Dedifferentiated amniotic fluid mesenchymal stem cell (primary cell): ENCODE measurements at regions not wholly inside any gene's neighbourhood (a gene's known extent, or its start where the extent isn't known, plus 50 kb on each side); places are given as distances from the start of the nearest gene placed in this dataset.

Source experiments
- DNase-seq: peaks from one replicate; pipeline ENCODE4 v3.0.0-alpha.2; 2016; ENCODE audit errors: extremely low spot score

- DNase-seq = peak; percentile 87
Measured at GRCh38 chr2:23286758-23287704, 97.9 kb upstream of the KLHL29 start.

- no peak for DNase-seq
Measured at GRCh38 chr2:23289671-23290070, 95.3 kb upstream of the KLHL29 start.

GRCh38 chr2:23291239-23291638 lies 93.7 kb upstream of the KLHL29 start:
- no peak for DNase-seq

GRCh38 chr2:23292024-23292423 lies 93.0 kb upstream of the KLHL29 start:
- DNase-seq = no peak

- DNase-seq = no peak
Measured at GRCh38 chr2:23293063-23293462, 91.9 kb upstream of the KLHL29 start.

- no peak for DNase-seq
Measured at GRCh38 chr2:23293731-23294130, 91.2 kb upstream of the KLHL29 start.

GRCh38 chr2:23294238-23294637 lies 90.7 kb upstream of the KLHL29 start:
- no peak for DNase-seq

GRCh38 chr2:23296691-23297090 lies 88.3 kb upstream of the KLHL29 start:
- no peak for DNase-seq

- no peak for DNase-seq
Measured at GRCh38 chr2:23297112-23297511, 87.9 kb upstream of the KLHL29 start.

GRCh38 chr2:23298551-23298950 lies 86.4 kb upstream of the KLHL29 start:
- DNase-seq = no peak

- DNase-seq = no peak
Measured at GRCh38 chr2:23299476-23300195, 85.3 kb upstream of the KLHL29 start.

- peak; percentile 68 for DNase-seq
Measured at GRCh38 chr2:23301136-23301535, 83.8 kb upstream of the KLHL29 start.

GRCh38 chr2:23302591-23302990 lies 82.4 kb upstream of the KLHL29 start:
- DNase-seq = no peak

- DNase-seq = no peak
Measured at GRCh38 chr2:23306401-23306800, 78.6 kb upstream of the KLHL29 start.

GRCh38 chr2:23311186-23311585 lies 73.8 kb upstream of the KLHL29 start:
- no peak for DNase-seq

- DNase-seq = no peak
Measured at GRCh38 chr2:23312996-23313606, 71.9 kb upstream of the KLHL29 start.

GRCh38 chr2:23314687-23315086 lies 70.3 kb upstream of the KLHL29 start:
- DNase-seq = no peak

GRCh38 chr2:23320058-23320457 lies 64.9 kb upstream of the KLHL29 start:
- no peak for DNase-seq

GRCh38 chr2:23321751-23322150 lies 63.2 kb upstream of the KLHL29 start:
- DNase-seq = no peak

- no peak for DNase-seq
Measured at GRCh38 chr2:23322567-23323197, 62.3 kb upstream of the KLHL29 start.

GRCh38 chr2:23323198-23323916 lies 61.6 kb upstream of the KLHL29 start:
- no peak for DNase-seq
